Fibroblast of lung (primary cell): ENCODE measurements at regions not wholly inside any gene's neighbourhood (a gene's known extent, or its start where the extent isn't known, plus 50 kb on each side); places are given as distances from the start of the nearest gene placed in this dataset.

Experiments
- DNase-seq, 2 donors: peaks; one replicate each; pipeline versions ENCODE4 v3.0.0 to v3.0.0-alpha.2; 2010; ENCODE audit warnings: low read depth in 2 of 2
- H2AFZ ChIP-seq: 2 replicates; pipeline ENCODE4 v1.5.1; 2012; ENCODE audit warnings: low read length, control low read depth, inconsistent platforms
- H3K27ac ChIP-seq: 2 replicates; pipeline ENCODE4 v1.5.1; 2011; ENCODE audit warnings: low read length, control low read depth; ENCODE audit not compliant: insufficient read depth
- H3K27me3 ChIP-seq: 2 replicates; pipeline ENCODE4 v1.5.1; 2011; ENCODE audit warnings: mild to moderate bottlenecking, low read length; ENCODE audit not compliant: control insufficient read depth, insufficient read depth
- H3K36me3 ChIP-seq: 2 replicates; pipeline ENCODE4 v1.5.1; 2011; ENCODE audit warnings: low read length; ENCODE audit not compliant: control insufficient read depth, insufficient read depth
- H3K4me1 ChIP-seq: 2 replicates; pipeline ENCODE4 v1.5.1; 2011; ENCODE audit warnings: low read length; ENCODE audit not compliant: control insufficient read depth, insufficient read depth; ENCODE audit errors: extremely low read depth
- H3K4me2 ChIP-seq: 2 replicates; pipeline ENCODE4 v1.5.1; 2011; ENCODE audit warnings: low read length, control low read depth; ENCODE audit not compliant: insufficient read depth; ENCODE audit errors: extremely low read depth
- H3K4me3 ChIP-seq, 4 experiments: fragments of 200-600 bp in 1 of 4; sonication (generic) in 1 of 4; replicated peaks in 1 of 4; 2 replicates each; pipeline ENCODE4 v1.5.1; 2011 to 2016; ENCODE audit warnings: low read length in 4 of 4, low read depth in 3 of 4, mild to moderate bottlenecking in 3 of 4, control low read depth in 2 of 4, inconsistent platforms in 1 of 4, mixed read lengths in 1 of 4; ENCODE audit not compliant: insufficient read depth in 1 of 4; ENCODE audit errors: control extremely low read depth in 1 of 4
- H3K79me2 ChIP-seq: 2 replicates; pipeline ENCODE4 v1.5.1; 2012; ENCODE audit warnings: mild to moderate bottlenecking, low read length, inconsistent platforms; ENCODE audit not compliant: control insufficient read depth, insufficient read depth
- H3K9ac ChIP-seq: 2 replicates; pipeline ENCODE4 v1.5.1; 2011; ENCODE audit warnings: mild to moderate bottlenecking, low read length, control low read depth; ENCODE audit not compliant: insufficient read depth
- H3K9me3 ChIP-seq: 2 replicates; pipeline ENCODE4 v1.5.1; 2012; ENCODE audit warnings: low read depth, low read length; ENCODE audit not compliant: control insufficient read depth, insufficient read depth
- H4K20me1 ChIP-seq: 2 replicates; pipeline ENCODE4 v1.5.1; 2011; ENCODE audit warnings: low read length; ENCODE audit not compliant: control insufficient read depth, insufficient read depth; ENCODE audit errors: extremely low read depth
- EZH2 ChIP-seq: IDR thresholded peaks from 2 replicates; pipeline ENCODE4 v1.5.1; 2012; ENCODE audit warnings: low read length, control low read depth, mild to moderate bottlenecking; ENCODE audit errors: missing control alignments
- TF ChIP-seq, protein P1 (sequence below), 2 donors: IDR thresholded peaks in 1 of 2; conservative IDR thresholded peaks in 1 of 2; 1 replicate in 1 of 2; 2 replicates in 1 of 2; pipeline ENCODE4 v1.5.1; 2011 to 2012; ENCODE audit warnings: low read length in 2 of 2, control low read depth in 1 of 2, inconsistent platforms in 1 of 2, low read depth in 1 of 2, mild to moderate bottlenecking in 1 of 2

DNA sequence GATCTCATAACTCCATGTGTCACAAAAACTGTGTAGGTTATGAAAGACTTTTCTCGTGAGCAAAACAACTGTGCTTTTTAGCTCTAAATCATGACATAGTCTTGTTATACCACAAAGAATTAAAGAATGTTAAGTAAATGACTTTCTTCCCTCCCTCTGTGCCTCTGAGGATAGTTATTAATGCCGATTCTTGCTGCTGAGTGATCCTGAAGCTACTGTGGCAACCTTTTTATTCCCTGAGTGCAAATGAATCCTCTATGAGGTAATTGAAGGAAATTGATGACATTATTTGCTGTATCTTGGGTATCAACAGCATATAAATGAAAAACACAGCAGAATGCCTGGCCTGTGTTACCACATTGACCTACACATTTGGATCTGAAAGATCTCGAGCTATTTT lies 142.2 kb upstream of the HDAC9 start:
- peak in 1 of 2 donors; percentile 1 for DNase-seq
- Histone ChIP-seq H3K9me3 (no peaks in the 10 kb centered on the region), H3K9ac (no peak overlapping the region), H3K4me1 (no peaks in the 10 kb centered on the region), H3K36me3 (no peaks in the 10 kb centered on the region), H3K4me2 (no peak overlapping the region), H4K20me1 (no peaks in the 10 kb centered on the region), H3K79me2 (no peaks in the 10 kb centered on the region), H3K27ac (no peak overlapping the region), H2AFZ (no peak overlapping the region), H3K27me3 (no peaks in the 10 kb centered on the region), H3K4me3 (no peak overlapping the region)
- TF ChIP-seq, protein P1, sequence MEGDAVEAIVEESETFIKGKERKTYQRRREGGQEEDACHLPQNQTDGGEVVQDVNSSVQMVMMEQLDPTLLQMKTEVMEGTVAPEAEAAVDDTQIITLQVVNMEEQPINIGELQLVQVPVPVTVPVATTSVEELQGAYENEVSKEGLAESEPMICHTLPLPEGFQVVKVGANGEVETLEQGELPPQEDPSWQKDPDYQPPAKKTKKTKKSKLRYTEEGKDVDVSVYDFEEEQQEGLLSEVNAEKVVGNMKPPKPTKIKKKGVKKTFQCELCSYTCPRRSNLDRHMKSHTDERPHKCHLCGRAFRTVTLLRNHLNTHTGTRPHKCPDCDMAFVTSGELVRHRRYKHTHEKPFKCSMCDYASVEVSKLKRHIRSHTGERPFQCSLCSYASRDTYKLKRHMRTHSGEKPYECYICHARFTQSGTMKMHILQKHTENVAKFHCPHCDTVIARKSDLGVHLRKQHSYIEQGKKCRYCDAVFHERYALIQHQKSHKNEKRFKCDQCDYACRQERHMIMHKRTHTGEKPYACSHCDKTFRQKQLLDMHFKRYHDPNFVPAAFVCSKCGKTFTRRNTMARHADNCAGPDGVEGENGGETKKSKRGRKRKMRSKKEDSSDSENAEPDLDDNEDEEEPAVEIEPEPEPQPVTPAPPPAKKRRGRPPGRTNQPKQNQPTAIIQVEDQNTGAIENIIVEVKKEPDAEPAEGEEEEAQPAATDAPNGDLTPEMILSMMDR (conservative IDR thresholded peaks at IDR 0.05 in 1 of 2, IDR thresholded peaks at IDR 0.05 in 1 of 2; ENCODE audit: low read depth in 1 of 2, low read length in 2 of 2), result no peak
- TF ChIP-seq EZH2, result no peak

DNA sequence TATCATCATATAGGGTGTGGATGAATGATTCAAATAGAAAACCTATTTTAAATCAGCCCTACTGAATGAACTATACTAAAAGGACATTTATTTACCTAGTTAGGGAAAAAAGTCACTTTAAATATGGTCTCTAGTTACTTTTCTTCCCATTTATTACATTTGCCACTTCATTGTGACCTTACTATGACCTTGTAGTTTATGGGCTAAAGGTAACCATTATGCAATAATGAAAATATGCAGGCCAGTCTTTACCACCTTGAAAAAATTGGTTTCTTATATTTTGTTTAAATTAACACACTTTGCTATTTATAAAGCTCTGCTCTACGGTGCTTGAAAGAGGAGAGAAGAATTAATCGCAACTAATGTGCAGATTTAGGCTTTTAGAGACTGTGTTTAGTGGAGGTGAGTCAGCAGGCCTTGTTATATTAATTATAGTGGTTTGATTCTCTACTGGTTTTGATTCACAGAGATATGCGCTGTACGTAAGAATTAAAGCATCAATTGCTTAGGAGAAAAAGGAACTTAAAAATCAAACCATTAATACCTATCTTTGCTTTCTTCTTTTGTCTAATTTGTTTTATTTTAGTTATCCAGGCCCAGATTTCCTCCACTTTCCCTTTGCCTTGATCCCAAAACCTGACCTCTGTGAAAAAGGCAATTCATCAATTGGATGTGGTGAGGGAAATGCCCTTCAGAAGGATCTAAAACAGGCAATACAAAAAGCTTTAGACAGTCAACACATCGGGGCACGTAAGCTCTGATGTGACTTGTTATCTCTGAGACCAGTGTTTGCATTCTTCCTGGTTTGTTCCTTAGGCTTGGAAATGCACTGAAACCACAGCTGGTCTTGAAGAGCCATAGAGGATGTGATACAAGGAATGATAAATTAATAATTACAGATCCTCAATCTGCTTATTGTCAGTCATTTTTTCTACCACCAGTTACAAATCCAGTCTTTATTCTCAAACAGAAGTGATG lies 141.2 kb upstream of the HDAC9 start:
- peak in 1 of 2 donors; percentile 63 for DNase-seq
- TF ChIP-seq, protein P1 (conservative IDR thresholded peaks at IDR 0.05 in 1 of 2, IDR thresholded peaks at IDR 0.05 in 1 of 2; ENCODE audit: low read depth in 1 of 2, low read length in 2 of 2), result no peak
- TF ChIP-seq EZH2, result no peak
- H2AFZ ChIP-seq, result peak overlapping the region; percentile 30

DNA sequence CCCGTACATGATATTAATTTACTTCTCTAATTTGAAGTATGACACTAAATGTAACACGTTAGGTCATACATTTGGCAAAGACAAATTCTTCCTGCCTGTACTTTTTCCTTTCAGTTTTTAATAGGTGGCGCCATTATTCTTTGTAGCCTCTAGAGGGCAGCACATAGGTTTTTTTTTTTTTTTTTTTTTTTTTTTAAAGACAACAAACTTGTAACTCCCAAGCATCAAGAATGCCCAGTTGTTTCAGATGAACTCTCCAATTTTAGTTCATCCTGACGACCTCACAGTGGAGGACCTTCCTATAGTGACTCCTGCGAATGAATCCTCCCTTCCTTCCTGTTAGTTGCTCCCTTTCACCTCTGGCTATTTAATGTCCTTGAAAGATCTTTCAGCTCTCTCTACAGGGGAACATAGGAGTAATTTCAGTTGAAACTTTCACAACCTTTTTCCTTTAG lies 139.3 kb upstream of the HDAC9 start:
- no peak overlapping the region for H3K9ac ChIP-seq

More for the DNA sequence above, 141.2 kb upstream of the HDAC9 start:
- Histone ChIP-seq H3K4me3 (no peak overlapping the region), H3K9ac (no peak overlapping the region), H4K20me1 (no peaks in the 10 kb centered on the region), H3K79me2 (no peaks in the 10 kb centered on the region), H3K4me2 (no peak overlapping the region), H3K36me3 (no peaks in the 10 kb centered on the region), H3K27ac (no peak overlapping the region), H3K4me1 (no peaks in the 10 kb centered on the region), H3K9me3 (no peaks in the 10 kb centered on the region), H3K27me3 (no peaks in the 10 kb centered on the region)

More for the DNA sequence above, 139.3 kb upstream of the HDAC9 start:
- no peaks in the 10 kb centered on the region for H3K4me1 ChIP-seq
- no peaks in the 10 kb centered on the region for H3K36me3 ChIP-seq
- no peaks in the 10 kb centered on the region for H3K9me3 ChIP-seq
- H3K4me3 ChIP-seq, result no peak overlapping the region
- TF ChIP-seq, protein P1 (conservative IDR thresholded peaks at IDR 0.05 in 1 of 2, IDR thresholded peaks at IDR 0.05 in 1 of 2; ENCODE audit: low read depth in 1 of 2, low read length in 2 of 2), result peak; percentile 44 to 60
- TF ChIP-seq EZH2, result no peak
- H3K4me2 ChIP-seq, result peak overlapping the region; percentile 23
- H2AFZ ChIP-seq, result peak overlapping the region; percentile 87
- no peaks in the 10 kb centered on the region for H3K79me2 ChIP-seq
- peak; percentile 39 to 53 for DNase-seq
- no peaks in the 10 kb centered on the region for H4K20me1 ChIP-seq
- no peak overlapping the region for H3K27ac ChIP-seq
- H3K27me3 ChIP-seq, result no peaks in the 10 kb centered on the region
